Right atrium auricular region (tissue), 2 donors: ENCODE measurements at regions not wholly inside any gene's neighbourhood (a gene's known extent, or its start where the extent isn't known, plus 50 kb on each side); places are given as distances from the start of the nearest gene placed in this dataset.

Experiments
- DNase-seq: peaks from one replicate; pipeline ENCODE4 v3.0.0-alpha.2; 2019; ENCODE audit warnings: low spot score
- H3K27ac ChIP-seq, 2 donors: fragments of 200-600 bp; sonication (generic); 1 replicate in 1 of 2; 2 replicates in 1 of 2; pipeline ENCODE4 v1.5.1; 2016 to 2019
- H3K27me3 ChIP-seq, 2 donors: fragments of 200-600 bp; sonication (generic); one replicate each; pipeline versions ENCODE4 v1.5.1 to v1.6.0; 2017 to 2019
- H3K36me3 ChIP-seq: fragments of 200-600 bp; sonication (generic); one replicate; pipeline ENCODE4 v1.5.1; 2016
- H3K4me1 ChIP-seq, 2 donors: fragments of 200-600 bp; sonication (generic); one replicate each; pipeline versions ENCODE4 v1.5.1 to v1.6.0; 2017 to 2019
- H3K4me3 ChIP-seq, 2 donors: fragments of 200-600 bp; sonication (generic); 1 replicate in 1 of 2; 2 replicates in 1 of 2; pipeline ENCODE4 v1.5.1; 2017 to 2019; ENCODE audit warnings: mild to moderate bottlenecking in 1 of 2, moderate library complexity in 1 of 2
- H3K9me3 ChIP-seq, 2 donors: fragments of 200-600 bp; sonication (generic); one replicate each; pipeline ENCODE4 v1.5.1; 2019
- TF ChIP-seq, protein P1 (sequence below), 2 donors: fragments of 200-600 bp; sonication (generic); IDR thresholded peaks; one replicate each; pipeline ENCODE4 v1.5.1; 2019; ENCODE audit warnings: antibody characterized with exemption in 2 of 2

DNA sequence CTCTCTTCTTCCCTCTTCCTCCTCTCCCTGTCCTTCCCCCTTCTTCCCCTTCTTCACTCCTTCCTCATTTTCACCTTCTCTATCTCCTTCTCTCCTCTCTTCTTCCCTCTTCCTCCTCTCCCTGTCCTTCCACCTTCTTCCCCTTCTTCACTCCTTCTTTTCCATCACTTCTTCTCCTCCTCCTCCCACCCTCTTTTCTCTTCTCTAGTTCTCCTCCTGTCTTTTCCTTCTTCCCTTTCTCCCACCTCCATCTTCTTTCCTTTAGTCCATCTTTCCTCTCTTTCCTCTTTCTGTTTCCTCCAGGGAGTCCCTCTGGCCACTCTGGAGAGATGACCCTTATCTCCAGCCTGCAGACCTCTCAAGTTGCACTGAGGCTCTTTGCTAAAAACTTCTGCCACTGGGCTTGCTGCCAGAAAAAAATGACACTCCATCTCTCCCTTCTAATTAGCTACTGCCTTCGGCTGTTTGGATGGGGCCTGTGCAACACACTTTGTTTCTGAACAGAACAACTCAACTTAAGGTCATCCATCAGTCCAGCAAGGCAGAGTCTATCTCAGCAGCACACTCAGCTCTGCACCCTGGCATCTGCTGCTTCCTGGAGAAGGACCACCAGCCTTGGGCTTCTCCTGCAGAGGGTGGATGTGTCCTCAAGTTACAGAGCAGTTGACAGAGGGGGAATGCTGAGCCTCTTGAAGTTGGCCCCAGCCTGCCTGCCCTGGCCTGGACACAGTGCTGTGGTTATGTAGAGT lies 538.8 kb downstream of the MATN1 start:
- Histone ChIP-seq H3K27me3 (no peaks in the 10 kb centered on the region), H3K27ac (no peak overlapping the region), H3K4me3 (no peak overlapping the region), H3K4me1 (no peaks in the 10 kb centered on the region), H3K36me3 (no peaks in the 10 kb centered on the region), H3K9me3 (no peaks in the 10 kb centered on the region)
- TF ChIP-seq, protein P1, sequence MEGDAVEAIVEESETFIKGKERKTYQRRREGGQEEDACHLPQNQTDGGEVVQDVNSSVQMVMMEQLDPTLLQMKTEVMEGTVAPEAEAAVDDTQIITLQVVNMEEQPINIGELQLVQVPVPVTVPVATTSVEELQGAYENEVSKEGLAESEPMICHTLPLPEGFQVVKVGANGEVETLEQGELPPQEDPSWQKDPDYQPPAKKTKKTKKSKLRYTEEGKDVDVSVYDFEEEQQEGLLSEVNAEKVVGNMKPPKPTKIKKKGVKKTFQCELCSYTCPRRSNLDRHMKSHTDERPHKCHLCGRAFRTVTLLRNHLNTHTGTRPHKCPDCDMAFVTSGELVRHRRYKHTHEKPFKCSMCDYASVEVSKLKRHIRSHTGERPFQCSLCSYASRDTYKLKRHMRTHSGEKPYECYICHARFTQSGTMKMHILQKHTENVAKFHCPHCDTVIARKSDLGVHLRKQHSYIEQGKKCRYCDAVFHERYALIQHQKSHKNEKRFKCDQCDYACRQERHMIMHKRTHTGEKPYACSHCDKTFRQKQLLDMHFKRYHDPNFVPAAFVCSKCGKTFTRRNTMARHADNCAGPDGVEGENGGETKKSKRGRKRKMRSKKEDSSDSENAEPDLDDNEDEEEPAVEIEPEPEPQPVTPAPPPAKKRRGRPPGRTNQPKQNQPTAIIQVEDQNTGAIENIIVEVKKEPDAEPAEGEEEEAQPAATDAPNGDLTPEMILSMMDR (IDR thresholded peaks at IDR 0.05) = no peak
- DNase-seq = no peak

DNA sequence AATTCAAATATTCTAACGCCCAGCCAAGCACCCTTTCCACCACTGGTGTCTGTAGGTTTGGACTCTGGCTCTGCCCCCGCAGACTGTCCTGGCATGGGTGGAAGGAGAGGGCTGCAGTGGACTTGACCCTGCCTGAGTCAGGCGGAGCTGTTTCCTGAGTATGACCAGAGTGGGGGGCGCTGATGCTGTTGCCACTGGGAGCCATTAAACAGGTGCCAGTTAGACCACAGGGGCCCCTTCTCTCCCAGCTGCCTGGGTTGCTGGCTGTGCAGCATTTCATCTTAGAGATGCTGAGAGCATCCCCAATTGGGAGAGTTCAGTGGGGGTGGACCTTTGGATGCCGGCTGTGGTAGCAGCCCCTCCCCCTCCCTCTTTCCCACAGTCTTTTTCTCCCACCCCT lies 539.5 kb downstream of the MATN1 start:
- no peaks in the 10 kb centered on the region for H3K4me1 ChIP-seq
- H3K27ac ChIP-seq = no peak overlapping the region
- H3K4me3 ChIP-seq = no peak overlapping the region
- TF ChIP-seq, protein P1 (IDR thresholded peaks at IDR 0.05) = no peak
- no peak for DNase-seq
- H3K27me3 ChIP-seq = no peaks in the 10 kb centered on the region
- H3K36me3 ChIP-seq = no peaks in the 10 kb centered on the region
- no peaks in the 10 kb centered on the region for H3K9me3 ChIP-seq

DNA sequence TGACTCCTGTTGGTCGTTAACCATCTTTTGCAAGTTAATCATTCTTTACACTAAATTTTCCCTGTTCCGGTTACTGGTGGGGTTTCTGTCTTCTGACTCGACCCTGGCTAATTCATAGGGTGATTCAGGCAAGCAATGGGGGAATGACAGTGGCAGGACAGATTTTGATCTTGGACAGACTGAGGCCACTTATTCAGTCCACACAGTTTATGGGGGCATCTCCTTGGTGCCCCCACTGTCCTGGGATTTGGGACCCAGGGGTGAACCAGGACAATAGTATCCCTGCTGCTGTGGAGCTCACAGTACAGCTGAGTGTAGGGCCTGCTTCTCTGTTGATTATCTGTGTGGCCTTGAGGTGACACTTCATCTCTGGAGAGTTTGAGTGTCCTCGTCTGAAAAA lies 540.4 kb downstream of the MATN1 start:
- Histone ChIP-seq H3K9me3 (no peaks in the 10 kb centered on the region), H3K4me1 (no peaks in the 10 kb centered on the region), H3K4me3 (no peak overlapping the region), H3K27me3 (no peaks in the 10 kb centered on the region), H3K36me3 (no peaks in the 10 kb centered on the region), H3K27ac (no peak overlapping the region)
- TF ChIP-seq, protein P1 (IDR thresholded peaks at IDR 0.05) = no peak
- no peak for DNase-seq

DNA sequence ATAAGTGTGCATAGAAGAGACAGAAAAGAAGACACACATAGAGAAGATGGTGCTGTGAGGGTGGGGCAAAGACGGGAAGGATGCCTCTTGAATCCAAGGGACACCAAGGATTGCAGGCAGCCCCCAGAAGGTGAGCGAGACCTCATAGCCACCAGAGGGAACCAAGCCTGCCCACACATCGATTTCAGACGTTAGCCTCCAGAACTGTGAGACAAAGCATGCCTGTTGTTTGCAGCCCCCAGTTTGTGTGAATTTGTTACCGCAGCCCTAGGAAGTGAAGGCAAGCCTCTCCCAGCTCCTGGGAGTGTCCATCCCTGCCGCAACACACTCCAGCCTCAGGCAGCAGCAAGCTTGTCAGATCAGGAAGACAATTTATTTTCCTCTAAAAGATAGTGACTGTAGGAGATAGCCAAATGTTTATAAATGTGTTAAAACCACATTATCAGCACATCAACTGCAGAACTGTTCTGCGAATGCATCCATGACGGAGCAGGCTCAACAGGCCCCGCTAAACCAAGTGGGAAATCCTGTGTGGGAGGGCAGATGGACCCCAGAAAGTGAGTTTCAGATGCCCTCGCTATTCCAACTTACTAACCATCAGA lies 543.3 kb downstream of the MATN1 start:
- Histone ChIP-seq H3K36me3 (no peaks in the 10 kb centered on the region), H3K4me3 (no peak overlapping the region), H3K9me3 (no peaks in the 10 kb centered on the region), H3K27ac (no peak overlapping the region), H3K4me1 (no peaks in the 10 kb centered on the region), H3K27me3 (no peaks in the 10 kb centered on the region)
- TF ChIP-seq, protein P1 (IDR thresholded peaks at IDR 0.05) = no peak
- DNase-seq = no peak

DNA sequence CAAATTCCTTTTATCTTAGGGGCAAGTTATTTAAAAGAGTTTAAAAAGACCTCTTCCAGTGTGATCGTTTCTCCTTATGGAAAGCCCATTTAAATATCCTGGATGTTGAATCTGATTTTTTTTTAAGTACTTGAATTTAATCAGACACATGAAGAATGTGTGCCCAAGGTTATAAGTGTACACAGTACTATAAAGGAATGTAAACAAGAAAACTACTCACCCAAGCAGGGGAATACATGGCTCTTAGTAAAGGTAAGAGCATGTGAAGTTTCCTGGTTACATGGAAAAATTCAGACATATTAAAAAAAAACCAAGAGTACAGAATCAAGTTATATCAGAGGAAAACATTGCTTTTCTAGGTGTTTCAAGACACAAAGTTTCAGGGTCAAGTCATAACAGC lies 546.9 kb downstream of the MATN1 start:
- H3K27ac ChIP-seq = no peak overlapping the region
- H3K27me3 ChIP-seq = no peaks in the 10 kb centered on the region
- H3K9me3 ChIP-seq = no peaks in the 10 kb centered on the region
- H3K36me3 ChIP-seq = no peaks in the 10 kb centered on the region
- no peak for DNase-seq
- H3K4me1 ChIP-seq = no peaks in the 10 kb centered on the region
- H3K4me3 ChIP-seq = no peak overlapping the region
- TF ChIP-seq, protein P1 (IDR thresholded peaks at IDR 0.05) = no peak
